H1 (cell line): ENCODE measurements at regions not wholly inside any gene's neighbourhood (a gene's known extent, or its start where the extent isn't known, plus 50 kb on each side); places are given as distances from the start of the nearest gene placed in this dataset.

Source experiments
- CHD7 ChIP-seq: fragments of 300-600 bp; sonication (generic); IDR thresholded peaks from 2 replicates; pipeline ENCODE4 v1.7.1; 2012; ENCODE audit warnings: low read length, moderate library complexity, mild to moderate bottlenecking, inconsistent platforms; ENCODE audit not compliant: insufficient replicate concordance
- CREB1 ChIP-seq: IDR thresholded peaks from 2 replicates; pipeline ENCODE4 v1.6.1; 2012; ENCODE audit warnings: inconsistent platforms
- HDAC6 ChIP-seq: IDR thresholded peaks from one replicate; pipeline ENCODE4 v1.7.1; 2012; ENCODE audit warnings: low read depth, mild to moderate bottlenecking, inconsistent platforms, low read length, moderate library complexity
- POLR2AphosphoS5 ChIP-seq: IDR thresholded peaks from 2 replicates; pipeline ENCODE4 v1.6.1; 2011; ENCODE audit warnings: low read depth, low read length
- SIRT6 ChIP-seq: IDR thresholded peaks from one replicate; pipeline ENCODE4 v1.7.1; 2012; ENCODE audit warnings: low read length, inconsistent platforms
- SP2 ChIP-seq: IDR thresholded peaks from 2 replicates; pipeline ENCODE4 v1.6.1; 2012; ENCODE audit warnings: mild to moderate bottlenecking, low read length, inconsistent platforms
- TEAD4 ChIP-seq: IDR thresholded peaks from 2 replicates; pipeline ENCODE4 v1.6.1; 2012; ENCODE audit warnings: low read depth, low read length, inconsistent platforms, mixed read lengths

- TF ChIP-seq CHD7 (no peak), POLR2AphosphoS5 (no peak), TEAD4 (no peak), CREB1 (no peak), SIRT6 (no peak), SP2 (no peak), HDAC6 (no peak)
Measured at GRCh38 chr14:104281768-104282301, 143.4 kb downstream of the KIF26A start (continued).
